ENCODE measurements at regions not wholly inside any gene's neighbourhood (a gene's known extent, or its start where the extent isn't known, plus 50 kb on each side); places are given as distances from the start of the nearest gene placed in this dataset.
"Not testable (repeated sequence)": the region's sequence is repeated elsewhere in the genome, so short reads cannot be mapped to it uniquely, and the experiment has no call there.

GRCh38 chr6:170221753-170222400 lies 69.0 kb downstream of the DLL1 start:
- Mint-ChIP-seq H3K36me3 (ENCODE audit: unreplicated experiment) (no peaks in the 10 kb centered on the region), H3K9me3 (ENCODE audit: unreplicated experiment) (no peaks in the 10 kb centered on the region), H3K27ac (ENCODE audit: unreplicated experiment) (no peak overlapping the region), H3K27me3 (ENCODE audit: unreplicated experiment) (no peaks in the 10 kb centered on the region), H3K4me3 (ENCODE audit: unreplicated experiment) (no peak overlapping the region), H3K4me1 (ENCODE audit: unreplicated experiment) (peaks cover 5% of the 10 kb centered on the region)
- TF ChIP-seq CTCF (IDR thresholded peaks at IDR 0.05): no peak
- DNase-seq (ENCODE audit: extremely low spot score, unreplicated experiment): peak; percentile 77

GRCh38 chr6:170221052-170221752 lies 69.7 kb downstream of the DLL1 start:
- H3K27me3 Mint-ChIP-seq (ENCODE audit: unreplicated experiment): no peaks in the 10 kb centered on the region
- H3K36me3 Mint-ChIP-seq (ENCODE audit: unreplicated experiment): no peaks in the 10 kb centered on the region
- peaks cover 5% of the 10 kb centered on the region for H3K4me1 Mint-ChIP-seq (ENCODE audit: unreplicated experiment)

GRCh38 chr6:170213637-170214018 lies 77.2 kb downstream of the DLL1 start:
- not testable (repeated sequence) for H3K36me3 Mint-ChIP-seq (ENCODE audit: unreplicated experiment); H3K9me3 Mint-ChIP-seq (ENCODE audit: unreplicated experiment); H3K27ac Mint-ChIP-seq (ENCODE audit: unreplicated experiment); H3K4me1 Mint-ChIP-seq (ENCODE audit: unreplicated experiment); H3K4me3 Mint-ChIP-seq (ENCODE audit: unreplicated experiment); H3K27me3 Mint-ChIP-seq (ENCODE audit: unreplicated experiment)
- peak; percentile 71 for DNase-seq (ENCODE audit: extremely low spot score, unreplicated experiment)

More at GRCh38 chr6:170221052-170221752, 69.7 kb downstream of the DLL1 start:
- Mint-ChIP-seq H3K4me3 (ENCODE audit: unreplicated experiment) (no peak overlapping the region), H3K27ac (ENCODE audit: unreplicated experiment) (no peak overlapping the region), H3K9me3 (ENCODE audit: unreplicated experiment) (no peaks in the 10 kb centered on the region)
- peak; percentile 59 for DNase-seq (ENCODE audit: extremely low spot score, unreplicated experiment)
- TF ChIP-seq CTCF (IDR thresholded peaks at IDR 0.05): no peak

GRCh38 chr6:170212956-170213636 lies 77.8 kb downstream of the DLL1 start:
- no peaks in the 10 kb centered on the region for H3K27me3 Mint-ChIP-seq (ENCODE audit: unreplicated experiment)
- no peak overlapping the region for H3K27ac Mint-ChIP-seq (ENCODE audit: unreplicated experiment)
- no peaks in the 10 kb centered on the region for H3K36me3 Mint-ChIP-seq (ENCODE audit: unreplicated experiment)
- peak; percentile 79 for DNase-seq (ENCODE audit: extremely low spot score, unreplicated experiment)
- H3K4me3 Mint-ChIP-seq (ENCODE audit: unreplicated experiment): no peak overlapping the region
- H3K4me1 Mint-ChIP-seq (ENCODE audit: unreplicated experiment): no peaks in the 10 kb centered on the region
- no peaks in the 10 kb centered on the region for H3K9me3 Mint-ChIP-seq (ENCODE audit: unreplicated experiment)
- TF ChIP-seq CTCF (IDR thresholded peaks at IDR 0.05): no peak

- TF ChIP-seq CTCF (IDR thresholded peaks at IDR 0.05): no peak
- Mint-ChIP-seq H3K27me3 (ENCODE audit: unreplicated experiment) (no peaks in the 10 kb centered on the region), H3K27ac (ENCODE audit: unreplicated experiment) (no peak overlapping the region), H3K4me1 (ENCODE audit: unreplicated experiment) (no peaks in the 10 kb centered on the region), H3K36me3 (ENCODE audit: unreplicated experiment) (no peaks in the 10 kb centered on the region), H3K9me3 (ENCODE audit: unreplicated experiment) (no peaks in the 10 kb centered on the region), H3K4me3 (ENCODE audit: unreplicated experiment) (no peak overlapping the region)
- peak; percentile 68 for DNase-seq (ENCODE audit: extremely low spot score, unreplicated experiment)
These were observed 78.7 kb downstream of the DLL1 start for GRCh38 chr6:170212051-170212756.

Data from osteocyte (in vitro differentiated cells).